Prostate gland (tissue), 2 donors: ENCODE measurements at regions not wholly inside any gene's neighbourhood (a gene's known extent, or its start where the extent isn't known, plus 50 kb on each side); places are given as distances from the start of the nearest gene placed in this dataset.

Experiments used
- POLR2A ChIP-seq: fragments of 450-650 bp; IDR thresholded peaks from one replicate; pipeline ENCODE4 v1.6.1; 2016; ENCODE audit warnings: antibody characterized with exemption, mild to moderate bottlenecking
- TF ChIP-seq, protein P1 (sequence below), 4 experiments: fragments of 200-600 bp in 2 of 4; fragments of 450-650 bp in 2 of 4; sonication (generic) in 2 of 4; IDR thresholded peaks; 1 replicate in 3 of 4; 2 replicates in 1 of 4; pipeline ENCODE4 v1.5.1; 2016 to 2019; ENCODE audit warnings: antibody characterized with exemption in 4 of 4, mild to moderate bottlenecking in 2 of 4, moderate library complexity in 2 of 4

DNA sequence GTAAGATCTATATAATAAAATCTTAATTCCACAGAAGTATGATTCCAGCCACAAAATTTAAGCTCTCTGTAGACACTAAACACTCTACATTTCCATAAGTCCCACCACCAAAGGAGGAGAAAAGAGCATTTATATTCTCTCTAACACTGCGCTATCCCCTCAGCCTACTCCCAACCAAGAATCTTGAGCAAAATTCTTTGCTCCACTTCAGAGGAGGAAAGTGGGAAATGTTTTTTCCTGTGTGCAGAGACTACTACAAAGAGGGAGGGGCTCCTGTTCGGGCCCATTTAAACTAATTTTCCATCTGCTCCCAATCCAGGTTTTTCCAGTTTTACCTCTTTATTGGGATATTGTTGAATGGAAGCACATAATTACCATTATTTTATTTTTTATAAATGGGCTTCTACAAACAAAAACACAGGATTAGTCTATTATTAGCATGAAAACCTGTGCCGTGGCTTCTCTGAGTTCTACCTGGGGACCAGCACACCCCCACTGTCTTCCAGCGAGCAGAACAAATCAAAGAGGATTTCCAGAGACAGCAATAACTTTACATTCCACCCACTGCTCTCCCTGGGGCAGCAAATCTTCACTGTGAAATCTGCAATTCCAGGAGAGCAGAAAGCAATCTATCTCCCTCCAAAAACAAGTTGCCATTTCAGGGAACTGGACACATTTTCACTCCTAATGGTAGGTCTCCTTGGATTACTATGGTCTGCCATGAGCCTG lies 174.0 kb downstream of the DAD1 start:
- TF ChIP-seq POLR2A = no peak
- TF ChIP-seq, protein P1, sequence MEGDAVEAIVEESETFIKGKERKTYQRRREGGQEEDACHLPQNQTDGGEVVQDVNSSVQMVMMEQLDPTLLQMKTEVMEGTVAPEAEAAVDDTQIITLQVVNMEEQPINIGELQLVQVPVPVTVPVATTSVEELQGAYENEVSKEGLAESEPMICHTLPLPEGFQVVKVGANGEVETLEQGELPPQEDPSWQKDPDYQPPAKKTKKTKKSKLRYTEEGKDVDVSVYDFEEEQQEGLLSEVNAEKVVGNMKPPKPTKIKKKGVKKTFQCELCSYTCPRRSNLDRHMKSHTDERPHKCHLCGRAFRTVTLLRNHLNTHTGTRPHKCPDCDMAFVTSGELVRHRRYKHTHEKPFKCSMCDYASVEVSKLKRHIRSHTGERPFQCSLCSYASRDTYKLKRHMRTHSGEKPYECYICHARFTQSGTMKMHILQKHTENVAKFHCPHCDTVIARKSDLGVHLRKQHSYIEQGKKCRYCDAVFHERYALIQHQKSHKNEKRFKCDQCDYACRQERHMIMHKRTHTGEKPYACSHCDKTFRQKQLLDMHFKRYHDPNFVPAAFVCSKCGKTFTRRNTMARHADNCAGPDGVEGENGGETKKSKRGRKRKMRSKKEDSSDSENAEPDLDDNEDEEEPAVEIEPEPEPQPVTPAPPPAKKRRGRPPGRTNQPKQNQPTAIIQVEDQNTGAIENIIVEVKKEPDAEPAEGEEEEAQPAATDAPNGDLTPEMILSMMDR (IDR thresholded peaks at IDR 0.05) = no peak
